ENCODE measurements at regions not wholly inside any gene's neighbourhood (a gene's known extent, or its start where the extent isn't known, plus 50 kb on each side); places are given as distances from the start of the nearest gene placed in this dataset.
A peak's percentile ranks its signal among the peaks of the same experiment; 100 is the strongest.

GRCh38 chr1:238252033-238252802, 361.5 kb upstream of the ZP4 start:
- DNase-seq = peak; percentile 11

GRCh38 chr1:238248356-238248755, 357.6 kb upstream of the ZP4 start:
- no peak for DNase-seq

- no peak for DNase-seq
Observed at GRCh38 chr1:238242181-238242580, 351.5 kb upstream of the ZP4 start.

GRCh38 chr1:238241607-238242006, 350.9 kb upstream of the ZP4 start:
- no peak for DNase-seq

- no peak for DNase-seq
Observed at GRCh38 chr1:238239343-238239742, 348.6 kb upstream of the ZP4 start.

- DNase-seq = no peak
Observed at GRCh38 chr1:238233966-238234365, 343.2 kb upstream of the ZP4 start.

- no peak for DNase-seq
Observed at GRCh38 chr1:238232084-238232710, 341.5 kb upstream of the ZP4 start.

- no peak for DNase-seq
Observed at GRCh38 chr1:238226810-238227209, 336.1 kb upstream of the ZP4 start.

GRCh38 chr1:238223076-238223640, 332.4 kb upstream of the ZP4 start:
- DNase-seq = no peak

- no peak for DNase-seq
Observed at GRCh38 chr1:238221738-238222137, 331.0 kb upstream of the ZP4 start.

GRCh38 chr1:238214449-238214848, 323.7 kb upstream of the ZP4 start:
- DNase-seq = no peak

- DNase-seq = no peak
Observed at GRCh38 chr1:238205045-238205662, 314.4 kb upstream of the ZP4 start.

GRCh38 chr1:238201992-238202391, 311.3 kb upstream of the ZP4 start:
- DNase-seq = no peak

GRCh38 chr1:238199325-238199724, 308.6 kb upstream of the ZP4 start:
- no peak for DNase-seq

GRCh38 chr1:238196516-238196915, 305.8 kb upstream of the ZP4 start:
- DNase-seq = no peak

- DNase-seq = no peak
Observed at GRCh38 chr1:238191170-238191569, 300.4 kb upstream of the ZP4 start.

GRCh38 chr1:238187575-238187949, 296.8 kb upstream of the ZP4 start:
- DNase-seq = no peak

GRCh38 chr1:238186887-238187574, 296.3 kb upstream of the ZP4 start:
- no peak for DNase-seq

GRCh38 chr1:238177960-238178645, 287.4 kb upstream of the ZP4 start:
- DNase-seq = no peak

GRCh38 chr1:238177351-238177750, 286.6 kb upstream of the ZP4 start:
- no peak for DNase-seq

GRCh38 chr1:238176441-238176840, 285.7 kb upstream of the ZP4 start:
- DNase-seq = no peak

GRCh38 chr1:238171985-238172384, 281.3 kb upstream of the ZP4 start:
- no peak for DNase-seq

- no peak for DNase-seq
Observed at GRCh38 chr1:238161955-238162354, 271.2 kb upstream of the ZP4 start.
